GM21529 (cell line): ENCODE measurements at regions not wholly inside any gene's neighbourhood (a gene's known extent, or its start where the extent isn't known, plus 50 kb on each side); places are given as distances from the start of the nearest gene placed in this dataset.

Experiments used
- ATAC-seq: cut with Tn5 transposase; IDR thresholded peaks from one replicate; pipeline ENCODE4 v1.9.1; 2021; ENCODE audit not compliant: unreplicated experiment

DNA sequence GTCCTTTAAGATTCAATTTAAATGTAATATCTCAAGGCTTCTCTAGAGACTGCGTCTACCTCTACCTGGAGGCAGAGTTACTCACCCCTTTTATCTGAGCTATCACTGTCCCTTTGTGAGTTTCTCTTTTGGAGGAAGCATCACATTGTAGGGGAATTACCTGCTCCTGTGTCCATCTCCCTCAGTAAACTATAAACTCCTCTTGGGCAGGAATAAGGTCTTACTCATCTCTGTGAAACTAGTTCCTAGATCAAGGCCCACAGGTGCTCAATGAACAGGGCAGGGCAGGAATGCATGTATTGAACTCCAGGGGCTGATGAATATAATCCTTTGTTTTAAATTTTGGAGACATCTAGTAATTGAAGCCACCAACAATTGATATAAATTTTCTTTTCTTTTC is 139.8 kb upstream of the ERCC6L2 start:
- ATAC-seq, result no peak

DNA sequence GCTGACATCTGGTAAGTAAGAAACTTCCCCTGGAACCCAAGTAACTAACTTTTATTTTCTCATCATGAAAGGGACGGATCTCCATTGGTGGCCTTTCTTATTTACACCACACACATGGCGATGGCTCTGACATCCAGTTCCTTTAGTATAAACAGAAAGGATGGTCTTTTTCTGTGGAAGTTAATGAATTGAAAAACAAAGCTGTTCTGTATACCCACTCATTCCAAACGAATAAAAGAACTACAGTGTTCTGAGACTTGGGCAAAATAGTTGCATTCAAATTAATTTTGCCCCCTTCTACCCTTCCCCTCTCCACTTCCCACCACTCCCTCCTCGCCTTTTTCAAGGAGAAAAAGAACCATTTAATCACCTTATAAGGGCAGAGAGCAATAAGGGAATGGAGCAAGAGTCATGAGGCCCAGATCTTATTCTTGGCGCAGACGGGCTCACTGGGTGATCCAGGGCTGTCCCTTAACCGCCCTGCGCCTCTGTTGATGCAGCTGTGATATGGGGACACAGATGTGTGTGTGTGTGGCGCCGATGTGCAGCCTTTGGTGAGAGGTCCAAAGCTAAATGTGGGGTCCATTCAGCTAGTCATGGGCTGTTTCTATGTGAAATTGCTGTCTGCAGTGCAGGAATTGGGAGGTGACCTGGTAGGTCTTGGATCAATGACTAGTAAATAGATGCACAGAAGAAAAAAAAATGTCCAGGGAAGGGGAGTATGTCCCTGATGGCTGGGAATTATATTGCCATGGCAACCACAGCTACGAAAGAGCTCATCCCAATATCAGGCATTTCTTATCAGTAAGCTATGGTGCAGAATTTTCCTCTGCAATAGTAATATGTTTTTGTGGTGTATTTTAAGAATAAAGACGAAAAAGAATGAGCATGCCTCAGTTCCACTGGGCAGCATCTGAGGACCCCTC is 141.5 kb upstream of the ERCC6L2 start:
- ATAC-seq, result no peak

DNA sequence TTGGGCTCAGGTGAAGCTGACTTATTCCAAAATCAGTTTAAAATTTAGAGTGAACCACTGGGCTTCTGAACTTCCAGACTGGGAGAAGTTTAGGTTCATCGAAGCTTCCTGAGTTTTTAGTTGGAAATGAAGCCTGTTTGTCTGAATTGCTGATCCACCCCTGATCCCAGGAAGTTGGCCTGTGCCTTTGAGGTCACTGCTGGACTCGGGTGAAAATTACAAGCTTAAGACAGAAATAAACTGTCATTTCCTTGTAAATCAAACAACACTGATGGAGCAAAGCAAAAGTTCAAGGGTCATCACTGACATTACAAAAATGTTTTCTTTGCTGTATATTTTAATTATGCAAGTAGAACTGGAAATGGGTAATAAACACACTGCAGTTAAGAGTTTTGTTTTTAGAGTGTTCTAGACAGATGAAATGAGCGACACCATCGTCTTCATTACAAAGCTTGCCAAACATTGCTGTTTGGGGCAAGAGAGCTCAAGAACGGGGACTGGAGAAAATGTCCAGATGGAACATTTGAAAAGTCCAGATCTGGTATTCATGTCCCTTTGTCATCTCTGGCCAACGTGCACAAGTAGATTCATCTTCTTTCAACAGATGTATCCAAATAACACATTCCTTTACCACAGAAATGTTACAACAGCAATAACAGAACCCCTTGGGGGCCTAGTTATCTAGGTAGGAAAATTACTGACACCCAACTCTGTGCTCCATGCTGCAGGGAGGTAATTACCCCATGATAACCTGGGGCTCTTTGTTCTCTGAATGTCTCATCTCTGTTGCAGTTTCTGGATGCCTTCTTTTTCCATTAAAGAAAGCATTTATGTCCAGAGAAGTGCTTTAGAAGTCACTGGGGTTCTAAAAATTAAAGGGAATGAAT is 142.4 kb upstream of the ERCC6L2 start:
- no peak for ATAC-seq

DNA sequence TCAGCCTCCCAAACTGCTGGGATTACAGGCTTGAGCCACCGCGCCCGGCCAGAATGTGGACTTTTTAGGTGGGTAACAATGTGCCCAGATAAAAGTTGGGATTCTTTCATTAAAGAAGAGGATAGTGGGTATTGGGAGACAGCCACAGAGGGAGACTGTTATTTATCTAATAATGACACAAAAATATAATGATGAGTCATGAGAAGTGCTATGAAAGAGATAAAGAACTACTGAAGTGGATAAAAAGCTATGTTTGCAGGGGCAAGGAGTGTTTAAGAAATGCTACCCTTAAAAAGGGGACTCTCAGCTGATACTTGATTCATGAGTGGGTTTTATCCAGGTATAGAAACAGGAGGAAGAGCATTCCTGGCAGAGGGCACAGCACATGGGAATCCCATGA is 143.6 kb upstream of the ERCC6L2 start:
- no peak for ATAC-seq

DNA sequence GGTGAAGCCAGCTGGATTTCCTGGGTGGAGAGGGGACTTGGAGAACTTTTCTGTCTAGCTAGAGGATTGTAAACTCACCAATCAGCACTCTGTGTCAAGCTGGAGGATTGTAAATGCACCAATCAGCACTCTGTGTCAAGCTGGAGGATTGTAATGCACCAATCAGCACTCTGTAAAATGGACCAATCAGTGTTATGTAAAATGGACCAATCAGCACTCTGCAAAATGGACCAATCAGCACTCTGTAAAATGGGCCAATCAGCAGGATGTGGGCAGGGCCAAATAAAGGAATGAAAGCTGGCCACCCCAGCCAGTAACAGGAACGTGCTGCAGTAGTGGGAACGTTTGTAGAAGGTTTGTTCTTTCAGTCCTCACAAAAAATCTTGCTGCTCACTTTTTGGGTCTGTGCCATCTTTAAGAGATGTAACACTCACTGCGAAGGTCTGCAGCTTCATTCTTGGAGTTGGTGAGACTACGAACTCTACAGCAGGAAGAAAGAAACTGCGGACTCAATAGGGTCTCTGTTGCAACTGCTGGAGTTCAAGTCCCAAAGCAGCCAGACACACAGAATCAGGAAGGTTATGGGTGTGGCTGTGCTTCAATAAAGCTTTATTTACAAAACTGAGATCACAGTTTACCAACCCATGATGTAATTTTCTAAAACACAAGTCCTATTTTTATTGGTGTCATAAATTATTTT is 145.7 kb upstream of the ERCC6L2 start:
- ATAC-seq, result no peak

DNA sequence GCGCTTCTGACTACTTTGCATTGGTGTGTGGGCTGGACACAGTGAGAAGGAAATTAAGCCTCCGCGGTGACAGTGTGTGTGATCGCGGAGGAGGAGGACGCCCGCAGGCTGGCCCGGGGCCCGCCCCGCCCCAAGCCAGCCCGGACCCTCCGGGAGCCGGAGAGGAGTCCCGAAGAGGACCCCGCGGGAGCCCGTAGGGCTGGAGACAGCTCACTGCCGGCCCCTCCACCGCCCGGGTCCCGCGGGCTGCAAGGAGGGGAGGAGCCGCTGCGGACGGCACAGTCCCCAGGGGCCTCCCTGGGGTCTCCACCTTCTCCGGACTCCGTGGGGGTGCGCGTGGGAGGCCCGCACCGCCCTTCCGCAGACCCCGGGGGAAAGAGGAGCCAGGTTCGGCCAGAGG is 146.4 kb upstream of the ERCC6L2 start:
- ATAC-seq, result no peak

DNA sequence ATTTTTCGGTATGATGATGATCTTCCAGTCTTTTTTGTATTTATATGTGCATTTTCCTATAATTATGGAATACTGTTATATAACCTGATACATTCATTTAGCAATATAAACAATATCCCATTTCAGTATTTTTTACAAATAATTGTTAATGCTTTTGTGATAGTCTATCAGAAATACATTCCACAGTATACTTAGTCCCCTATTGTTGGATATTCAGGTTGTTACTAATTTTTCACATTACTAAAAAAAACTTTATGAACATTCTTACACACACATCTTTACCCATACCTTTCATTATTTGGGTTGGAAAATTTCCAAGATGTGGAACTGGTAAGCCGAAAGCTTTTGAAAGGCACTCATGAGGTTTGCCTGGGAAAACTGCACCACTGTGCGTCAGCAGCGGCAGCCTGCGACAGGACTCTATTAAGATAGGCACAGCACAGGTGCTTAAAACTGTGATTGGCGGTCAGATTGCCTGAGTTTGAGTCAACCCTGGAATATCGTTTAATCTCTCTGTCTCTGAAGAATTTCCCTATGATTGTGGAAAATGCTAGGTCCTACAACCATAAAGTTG is 147.5 kb upstream of the ERCC6L2 start:
- ATAC-seq, result no peak

DNA sequence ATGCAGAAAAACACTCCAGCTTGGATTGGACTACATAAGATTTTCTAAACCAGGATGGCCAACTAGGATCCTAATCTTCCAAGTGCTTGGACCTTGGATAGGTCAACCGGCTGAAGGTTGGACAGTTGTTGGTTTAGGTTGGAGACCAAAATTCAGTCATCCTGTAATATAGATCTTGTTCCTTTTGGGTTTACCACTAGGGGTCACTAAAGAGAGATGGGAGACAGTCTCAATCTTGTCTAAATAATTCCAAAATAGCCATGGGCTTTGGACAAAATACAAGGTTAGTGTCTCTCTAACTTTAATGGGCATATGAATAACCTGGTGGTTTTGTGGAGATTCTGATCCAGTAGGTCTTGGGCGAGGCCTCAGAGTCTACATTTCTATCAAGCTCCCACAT is 148.7 kb upstream of the ERCC6L2 start:
- ATAC-seq, result no peak

DNA sequence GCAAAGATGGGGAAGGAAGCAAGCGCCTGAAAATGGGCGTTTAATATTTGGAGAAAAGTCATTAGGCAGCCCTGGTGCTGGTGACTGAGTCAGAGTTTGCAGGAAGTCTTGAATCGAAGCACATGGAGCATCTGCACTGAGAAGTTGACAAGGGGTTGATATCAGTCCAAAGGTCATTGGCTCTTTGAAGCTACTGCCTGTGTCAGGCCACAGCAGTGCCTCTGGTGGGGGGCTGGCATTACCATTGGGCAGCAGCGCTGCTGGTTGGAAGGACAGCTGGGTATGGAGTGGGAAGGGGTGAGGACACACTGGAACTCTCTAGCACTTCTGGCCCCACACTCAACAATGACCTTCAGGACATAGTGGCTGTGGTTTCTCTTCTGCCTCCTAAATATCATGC is 150.4 kb upstream of the ERCC6L2 start:
- ATAC-seq, result peak; percentile 14

DNA sequence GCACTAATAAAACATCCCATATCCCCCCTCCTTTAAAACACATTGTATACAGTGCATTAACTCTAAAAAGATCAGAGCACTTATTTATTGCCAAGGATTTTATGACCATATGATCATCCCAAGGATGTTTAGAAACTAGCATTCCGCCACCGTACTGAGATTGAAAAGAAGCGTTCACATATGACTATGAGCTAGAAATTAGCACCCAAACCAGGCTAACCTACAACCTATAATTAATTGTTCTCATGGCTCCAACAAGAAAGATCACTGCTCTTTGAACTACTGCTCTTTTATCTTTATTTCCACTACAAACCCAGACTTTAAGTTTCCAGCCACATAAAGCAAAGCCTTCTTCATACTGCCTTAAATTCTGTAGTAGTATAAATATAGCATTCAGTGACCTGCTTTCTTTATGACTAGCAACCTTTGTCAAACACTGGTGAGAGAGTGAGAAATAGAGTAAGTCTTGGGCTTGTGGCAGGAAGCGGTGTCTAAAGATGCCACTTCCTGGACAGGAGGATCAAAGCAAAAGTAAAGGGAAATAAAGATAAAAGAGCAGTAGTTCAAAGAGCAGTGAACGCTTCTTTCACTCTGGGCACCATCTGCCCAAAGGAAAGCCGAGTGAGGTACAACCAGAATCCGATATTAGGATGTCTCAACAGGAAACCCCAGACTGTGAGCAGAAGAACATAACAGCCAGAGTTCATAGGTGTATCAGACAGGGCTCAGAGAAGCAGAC is 151.1 kb upstream of the ERCC6L2 start:
- peak; percentile 94 for ATAC-seq

DNA sequence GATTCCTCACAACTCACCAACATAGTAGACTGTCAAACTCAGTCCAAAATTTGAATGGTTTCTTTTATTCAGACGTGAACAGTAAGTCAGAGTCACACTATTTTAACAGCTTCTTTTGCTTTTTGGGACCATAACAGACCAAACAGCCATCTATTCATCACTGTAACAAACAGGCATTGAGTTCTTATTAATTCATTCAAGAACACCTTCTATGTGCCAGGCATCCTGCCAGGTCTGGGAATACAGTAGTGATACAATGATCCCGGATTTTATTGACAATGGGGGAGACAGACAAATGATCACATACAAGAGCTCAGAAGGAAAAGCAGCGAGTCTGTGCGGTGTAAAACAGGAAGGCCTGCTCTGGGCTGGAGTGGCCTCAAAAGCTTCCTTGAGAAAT is 153.3 kb upstream of the ERCC6L2 start:
- no peak for ATAC-seq

DNA sequence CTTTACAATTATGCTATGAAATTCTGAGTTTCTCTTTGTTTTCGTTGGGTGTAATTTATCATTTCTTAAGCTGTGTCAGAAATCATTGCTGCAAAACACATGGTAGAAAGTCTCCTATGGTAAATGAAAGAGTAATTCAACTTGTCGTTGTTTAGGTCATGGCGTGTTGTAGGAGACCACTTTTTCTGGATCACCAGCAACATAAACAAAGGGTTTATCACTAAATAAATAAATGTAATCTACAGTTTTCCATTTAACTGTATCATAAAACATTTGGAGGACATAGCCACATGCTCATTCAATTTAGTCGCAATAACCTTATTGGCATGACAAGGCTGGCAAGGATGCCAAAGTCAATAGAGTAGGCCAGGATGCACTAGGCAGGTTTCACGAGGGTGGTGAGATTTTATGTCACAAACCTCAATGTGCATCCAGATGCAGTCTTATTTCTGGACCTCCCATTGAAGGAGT is 154.4 kb upstream of the ERCC6L2 start:
- no peak for ATAC-seq

DNA sequence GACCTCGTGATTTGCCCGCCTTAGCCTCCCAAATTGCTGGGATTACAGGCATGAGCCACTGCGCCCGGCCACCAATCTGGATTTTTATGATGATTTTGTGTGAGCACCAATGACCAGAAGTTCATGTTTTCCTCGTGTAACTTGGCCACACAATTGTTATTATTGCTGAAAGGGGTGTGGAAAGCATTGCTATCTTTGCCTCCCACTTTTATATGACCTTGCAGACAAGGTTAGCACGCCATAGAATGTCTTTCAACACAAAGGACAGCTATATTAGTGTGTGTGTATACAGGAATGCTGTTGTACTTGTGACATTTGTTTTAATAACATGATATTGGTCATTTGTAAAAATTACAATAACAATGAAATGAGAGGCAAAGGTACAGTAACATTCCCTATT is 155.0 kb upstream of the ERCC6L2 start:
- no peak for ATAC-seq

DNA sequence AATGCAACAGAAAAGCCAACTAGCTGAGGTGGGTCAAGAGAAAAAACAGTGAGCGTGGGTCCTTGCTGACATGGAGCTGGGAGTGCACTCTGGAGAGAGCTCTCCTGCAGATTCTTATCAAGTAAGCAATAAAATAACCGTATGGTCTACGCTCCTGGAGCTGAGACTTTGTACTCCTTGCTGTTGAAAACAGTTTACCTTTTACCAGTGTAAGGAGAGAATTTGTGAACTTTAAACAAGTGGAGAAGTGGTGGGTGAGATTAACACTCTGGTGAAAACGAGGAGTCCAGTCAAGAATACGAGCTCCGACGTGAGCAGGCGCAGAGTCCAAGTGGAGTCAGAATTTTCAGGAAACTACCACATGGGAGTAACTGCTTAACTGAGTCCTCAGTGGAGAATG is 156.1 kb upstream of the ERCC6L2 start:
- ATAC-seq, result no peak

DNA sequence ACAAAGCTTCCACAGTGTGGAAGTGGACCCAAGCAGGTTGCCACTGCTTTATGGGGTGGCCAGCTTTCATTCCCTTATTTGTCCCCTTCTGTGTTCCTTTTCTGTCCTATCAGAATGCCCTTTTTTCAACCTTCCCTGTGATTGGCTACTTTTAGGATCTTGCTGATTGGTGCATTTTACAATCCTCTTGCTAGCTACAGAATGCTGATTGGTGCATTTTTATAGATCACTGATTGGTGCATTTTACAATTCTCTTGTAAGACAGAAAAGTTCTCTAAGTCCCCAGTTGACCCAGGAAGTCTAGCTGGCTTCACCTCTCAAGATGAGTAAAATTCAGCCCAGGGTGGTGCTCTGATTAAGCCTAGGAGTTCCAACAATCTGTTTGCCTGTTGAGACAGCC is 157.2 kb upstream of the ERCC6L2 start:
- no peak for ATAC-seq

DNA sequence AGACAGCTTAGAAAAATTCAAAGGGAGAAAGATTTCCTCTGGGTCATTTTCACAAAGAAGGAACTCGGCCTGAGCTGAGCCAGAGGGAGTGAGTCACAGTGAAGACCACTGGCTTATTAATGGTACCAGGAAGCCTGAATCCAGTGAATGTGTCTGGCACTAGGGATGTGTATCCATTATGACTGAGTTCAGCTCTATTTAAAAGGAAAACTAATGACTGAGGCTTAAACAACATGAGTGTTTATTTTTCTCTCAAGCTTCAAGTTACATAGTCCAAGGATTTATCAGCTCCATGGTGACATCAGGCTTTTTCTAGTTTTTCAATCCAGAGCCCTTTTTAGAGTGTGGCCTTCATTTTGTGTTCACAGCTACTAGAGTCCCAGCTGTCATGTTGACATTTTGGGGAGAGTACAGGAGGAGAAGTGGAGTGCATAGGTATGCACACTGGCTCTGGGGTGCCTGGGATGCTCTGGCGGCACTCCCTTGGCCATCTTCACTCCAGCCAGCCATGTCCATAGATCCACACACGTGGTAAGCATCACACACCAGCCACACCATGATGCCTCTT is 159.5 kb upstream of the ERCC6L2 start:
- no peak for ATAC-seq

DNA sequence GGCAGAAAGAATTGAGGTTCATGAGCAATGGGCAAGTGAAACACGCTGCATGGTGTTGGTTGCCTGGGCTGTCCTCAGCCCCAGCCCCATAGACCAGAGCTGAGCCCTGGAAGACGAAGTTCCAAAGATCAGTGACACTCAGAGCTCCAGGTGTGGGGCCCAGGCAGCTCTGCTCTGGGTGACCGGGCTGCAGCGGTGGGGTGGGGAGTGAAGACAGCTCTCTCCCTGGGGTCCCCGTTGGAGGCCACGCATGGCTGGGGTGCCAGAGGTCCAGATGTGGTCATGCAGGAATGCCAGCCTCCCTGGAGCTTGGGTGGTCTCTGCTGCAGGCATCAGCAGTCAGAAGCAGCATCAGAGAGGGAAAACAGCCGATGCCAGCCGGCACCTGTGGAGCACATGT is 165.0 kb upstream of the ERCC6L2 start:
- ATAC-seq, result no peak

DNA sequence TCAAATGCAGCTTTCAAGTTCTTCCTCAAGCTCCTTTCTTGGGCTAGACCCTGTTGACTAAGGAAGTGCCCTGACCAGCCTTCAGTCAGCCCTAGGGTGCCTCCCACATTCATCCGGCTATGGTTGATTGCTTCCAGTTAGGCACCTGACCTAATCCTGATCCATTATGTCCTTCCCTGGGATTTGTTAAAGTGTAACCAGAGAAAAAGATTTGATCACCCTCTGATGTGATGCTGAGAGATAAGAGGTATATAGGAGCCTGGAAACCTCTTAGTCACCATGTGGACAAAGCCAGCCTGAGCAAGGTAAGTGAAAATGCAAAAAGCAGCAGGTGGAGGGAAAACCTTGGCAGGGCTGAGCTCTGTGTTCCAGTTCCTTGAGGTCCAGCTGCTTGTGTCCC is 178.8 kb upstream of the ERCC6L2 start:
- ATAC-seq, result no peak

DNA sequence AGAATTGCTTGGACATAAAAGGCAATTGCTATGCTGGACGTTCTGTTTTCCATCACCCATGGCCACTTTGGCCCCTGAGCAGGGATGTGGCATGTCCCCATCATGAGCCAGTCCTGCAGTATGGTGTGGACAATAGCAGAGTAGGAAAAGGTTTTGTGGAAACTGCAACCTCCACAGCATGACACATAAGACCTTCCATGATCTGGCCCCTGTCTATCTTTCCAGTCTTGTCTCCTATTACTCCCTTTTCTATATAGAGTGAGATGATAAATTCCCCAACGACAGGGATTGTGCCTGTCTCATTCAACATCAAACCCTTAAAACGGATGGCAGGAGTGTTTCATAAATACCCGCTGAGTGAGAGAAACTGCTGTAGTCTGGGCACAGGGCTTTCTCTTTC is 174.7 kb upstream of the PTCH1 start:
- no peak for ATAC-seq

DNA sequence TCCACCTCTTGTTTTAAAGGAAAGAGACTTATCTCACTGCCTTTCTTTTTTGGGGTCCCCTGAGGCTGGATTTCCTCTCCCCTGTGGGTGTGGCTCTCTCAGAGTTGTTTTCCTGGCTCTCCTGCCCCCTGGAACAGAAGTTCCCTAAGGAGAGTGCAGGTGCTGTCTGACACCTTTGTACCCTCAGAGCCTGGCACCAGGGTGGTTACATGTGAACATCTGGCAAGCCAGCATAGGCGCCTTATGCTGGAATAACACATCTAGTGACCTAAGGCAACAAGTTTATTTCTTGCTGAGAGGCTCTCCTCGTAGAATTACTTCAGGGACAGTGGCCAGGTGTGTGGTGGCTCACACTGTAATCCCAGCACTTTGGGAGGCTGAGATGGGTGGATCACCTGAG is 172.9 kb upstream of the PTCH1 start:
- no peak for ATAC-seq
